Neural cell (in vitro differentiated cells): ENCODE measurements at regions not wholly inside any gene's neighbourhood (a gene's known extent, or its start where the extent isn't known, plus 50 kb on each side); places are given as distances from the start of the nearest gene placed in this dataset.

Source experiments
- EP300 ChIP-seq: fragments of 450-650 bp; conservative IDR thresholded peaks from 2 replicates; pipeline ENCODE4 v1.6.1; 2014; ENCODE audit warnings: antibody characterized with exemption, mild to moderate bottlenecking, moderate library complexity; ENCODE audit not compliant: poor library complexity, severe bottlenecking
- EZH2 ChIP-seq: fragments of 200-600, 300-800 bp; shearing (Covaris generic), sonication (generic); IDR thresholded peaks from 2 replicates; pipeline ENCODE4 v1.6.1; 2014; ENCODE audit warnings: antibody characterized with exemption, low read length, borderline replicate concordance, mild to moderate bottlenecking; ENCODE audit not compliant: insufficient read depth, poor library complexity, severe bottlenecking
- MXI1 ChIP-seq: fragments of 450-650 bp; conservative IDR thresholded peaks from 2 replicates; pipeline ENCODE4 v1.6.1; 2014; ENCODE audit warnings: antibody characterized with exemption, mild to moderate bottlenecking; ENCODE audit not compliant: poor library complexity, severe bottlenecking
- SMC3 ChIP-seq: fragments of 450-650 bp; conservative IDR thresholded peaks from 2 replicates; pipeline ENCODE4 v1.6.1; 2014; ENCODE audit warnings: antibody characterized with exemption, mild to moderate bottlenecking, moderate library complexity; ENCODE audit not compliant: poor library complexity
- TAF1 ChIP-seq: IDR thresholded peaks from 2 replicates; pipeline ENCODE4 v1.6.1; 2012; ENCODE audit warnings: low read depth
- TF ChIP-seq, protein P1 (sequence below): fragments of 450-650 bp; IDR thresholded peaks from 2 replicates; pipeline ENCODE4 v1.5.1; 2014; ENCODE audit warnings: antibody characterized with exemption, mild to moderate bottlenecking, moderate library complexity; ENCODE audit not compliant: poor library complexity, severe bottlenecking
- TF ChIP-seq, protein P2 (sequence below): IDR thresholded peaks from 2 replicates; pipeline ENCODE4 v1.6.1; 2012; ENCODE audit warnings: borderline replicate concordance

- no peak for TF ChIP-seq MXI1
- TF ChIP-seq EP300, result peak; percentile 28
- TF ChIP-seq, protein P1, sequence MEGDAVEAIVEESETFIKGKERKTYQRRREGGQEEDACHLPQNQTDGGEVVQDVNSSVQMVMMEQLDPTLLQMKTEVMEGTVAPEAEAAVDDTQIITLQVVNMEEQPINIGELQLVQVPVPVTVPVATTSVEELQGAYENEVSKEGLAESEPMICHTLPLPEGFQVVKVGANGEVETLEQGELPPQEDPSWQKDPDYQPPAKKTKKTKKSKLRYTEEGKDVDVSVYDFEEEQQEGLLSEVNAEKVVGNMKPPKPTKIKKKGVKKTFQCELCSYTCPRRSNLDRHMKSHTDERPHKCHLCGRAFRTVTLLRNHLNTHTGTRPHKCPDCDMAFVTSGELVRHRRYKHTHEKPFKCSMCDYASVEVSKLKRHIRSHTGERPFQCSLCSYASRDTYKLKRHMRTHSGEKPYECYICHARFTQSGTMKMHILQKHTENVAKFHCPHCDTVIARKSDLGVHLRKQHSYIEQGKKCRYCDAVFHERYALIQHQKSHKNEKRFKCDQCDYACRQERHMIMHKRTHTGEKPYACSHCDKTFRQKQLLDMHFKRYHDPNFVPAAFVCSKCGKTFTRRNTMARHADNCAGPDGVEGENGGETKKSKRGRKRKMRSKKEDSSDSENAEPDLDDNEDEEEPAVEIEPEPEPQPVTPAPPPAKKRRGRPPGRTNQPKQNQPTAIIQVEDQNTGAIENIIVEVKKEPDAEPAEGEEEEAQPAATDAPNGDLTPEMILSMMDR, result no peak
- TF ChIP-seq, protein P2, sequence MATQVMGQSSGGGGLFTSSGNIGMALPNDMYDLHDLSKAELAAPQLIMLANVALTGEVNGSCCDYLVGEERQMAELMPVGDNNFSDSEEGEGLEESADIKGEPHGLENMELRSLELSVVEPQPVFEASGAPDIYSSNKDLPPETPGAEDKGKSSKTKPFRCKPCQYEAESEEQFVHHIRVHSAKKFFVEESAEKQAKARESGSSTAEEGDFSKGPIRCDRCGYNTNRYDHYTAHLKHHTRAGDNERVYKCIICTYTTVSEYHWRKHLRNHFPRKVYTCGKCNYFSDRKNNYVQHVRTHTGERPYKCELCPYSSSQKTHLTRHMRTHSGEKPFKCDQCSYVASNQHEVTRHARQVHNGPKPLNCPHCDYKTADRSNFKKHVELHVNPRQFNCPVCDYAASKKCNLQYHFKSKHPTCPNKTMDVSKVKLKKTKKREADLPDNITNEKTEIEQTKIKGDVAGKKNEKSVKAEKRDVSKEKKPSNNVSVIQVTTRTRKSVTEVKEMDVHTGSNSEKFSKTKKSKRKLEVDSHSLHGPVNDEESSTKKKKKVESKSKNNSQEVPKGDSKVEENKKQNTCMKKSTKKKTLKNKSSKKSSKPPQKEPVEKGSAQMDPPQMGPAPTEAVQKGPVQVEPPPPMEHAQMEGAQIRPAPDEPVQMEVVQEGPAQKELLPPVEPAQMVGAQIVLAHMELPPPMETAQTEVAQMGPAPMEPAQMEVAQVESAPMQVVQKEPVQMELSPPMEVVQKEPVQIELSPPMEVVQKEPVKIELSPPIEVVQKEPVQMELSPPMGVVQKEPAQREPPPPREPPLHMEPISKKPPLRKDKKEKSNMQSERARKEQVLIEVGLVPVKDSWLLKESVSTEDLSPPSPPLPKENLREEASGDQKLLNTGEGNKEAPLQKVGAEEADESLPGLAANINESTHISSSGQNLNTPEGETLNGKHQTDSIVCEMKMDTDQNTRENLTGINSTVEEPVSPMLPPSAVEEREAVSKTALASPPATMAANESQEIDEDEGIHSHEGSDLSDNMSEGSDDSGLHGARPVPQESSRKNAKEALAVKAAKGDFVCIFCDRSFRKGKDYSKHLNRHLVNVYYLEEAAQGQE, result no peak
- no peak for TF ChIP-seq TAF1
- no peak for TF ChIP-seq EZH2
- no peak for TF ChIP-seq SMC3
These were observed 335.6 kb upstream of the CLINT1 start for GRCh38 chr5:158194561-158194976.
